Lung microvascular endothelial cell (primary cell): ENCODE measurements at regions not wholly inside any gene's neighbourhood (a gene's known extent, or its start where the extent isn't known, plus 50 kb on each side); places are given as distances from the start of the nearest gene placed in this dataset.

Experiments used
- DNase-seq, 2 donors: peaks; one replicate each; pipeline versions ENCODE4 v3.0.0 to v3.0.0-alpha.2; 2010; ENCODE audit warnings: low read depth in 2 of 2

- DNase-seq, result no peak
Observed at GRCh38 chr5:54689411-54690251, 172.1 kb downstream of the SNX18 start.

GRCh38 chr5:54680998-54681397 lies 163.4 kb downstream of the SNX18 start:
- DNase-seq, result no peak

- DNase-seq, result no peak
Observed at GRCh38 chr5:54679686-54680085, 162.1 kb downstream of the SNX18 start.

GRCh38 chr5:54678737-54679136 lies 161.2 kb downstream of the SNX18 start:
- no peak for DNase-seq

GRCh38 chr5:54676481-54677340 lies 159.2 kb downstream of the SNX18 start:
- no peak for DNase-seq

- peak in 1 of 2 donors; percentile 58 for DNase-seq
Observed at GRCh38 chr5:54673523-54674225, 156.1 kb downstream of the SNX18 start.

GRCh38 chr5:54672871-54673270 lies 155.3 kb downstream of the SNX18 start:
- DNase-seq, result no peak

GRCh38 chr5:54671681-54672080 lies 154.1 kb downstream of the SNX18 start:
- DNase-seq, result no peak

- DNase-seq, result no peak
Observed at GRCh38 chr5:54671111-54671531, 153.6 kb downstream of the SNX18 start.

- DNase-seq, result no peak
Observed at GRCh38 chr5:54670281-54670680, 152.7 kb downstream of the SNX18 start.

GRCh38 chr5:54669845-54670244 lies 152.3 kb downstream of the SNX18 start:
- peak in 1 of 2 donors; percentile 10 for DNase-seq

- peak in 1 of 2 donors; percentile 36 for DNase-seq
Observed at GRCh38 chr5:54669285-54669684, 151.7 kb downstream of the SNX18 start.

- DNase-seq, result no peak
Observed at GRCh38 chr5:54668096-54668495, 150.5 kb downstream of the SNX18 start.

- DNase-seq, result no peak
Observed at GRCh38 chr5:54667136-54667535, 149.6 kb downstream of the SNX18 start.

- no peak for DNase-seq
Observed at GRCh38 chr5:54663866-54664265, 146.3 kb downstream of the SNX18 start.

GRCh38 chr5:54661111-54661510 lies 143.6 kb downstream of the SNX18 start:
- no peak for DNase-seq

GRCh38 chr5:54659700-54660131 lies 142.2 kb downstream of the SNX18 start:
- no peak for DNase-seq

GRCh38 chr5:54658010-54658409 lies 140.5 kb downstream of the SNX18 start:
- peak in 1 of 2 donors; percentile 5 for DNase-seq

- DNase-seq, result peak in 1 of 2 donors; percentile 9
Observed at GRCh38 chr5:54656261-54656728, 138.7 kb downstream of the SNX18 start.

- no peak for DNase-seq
Observed at GRCh38 chr5:54655761-54656160, 138.2 kb downstream of the SNX18 start.

- DNase-seq, result no peak
Observed at GRCh38 chr5:54655266-54655665, 137.7 kb downstream of the SNX18 start.
